ENCODE measurements at regions not wholly inside any gene's neighbourhood (a gene's known extent, or its start where the extent isn't known, plus 50 kb on each side); places are given as distances from the start of the nearest gene placed in this dataset.

DNA sequence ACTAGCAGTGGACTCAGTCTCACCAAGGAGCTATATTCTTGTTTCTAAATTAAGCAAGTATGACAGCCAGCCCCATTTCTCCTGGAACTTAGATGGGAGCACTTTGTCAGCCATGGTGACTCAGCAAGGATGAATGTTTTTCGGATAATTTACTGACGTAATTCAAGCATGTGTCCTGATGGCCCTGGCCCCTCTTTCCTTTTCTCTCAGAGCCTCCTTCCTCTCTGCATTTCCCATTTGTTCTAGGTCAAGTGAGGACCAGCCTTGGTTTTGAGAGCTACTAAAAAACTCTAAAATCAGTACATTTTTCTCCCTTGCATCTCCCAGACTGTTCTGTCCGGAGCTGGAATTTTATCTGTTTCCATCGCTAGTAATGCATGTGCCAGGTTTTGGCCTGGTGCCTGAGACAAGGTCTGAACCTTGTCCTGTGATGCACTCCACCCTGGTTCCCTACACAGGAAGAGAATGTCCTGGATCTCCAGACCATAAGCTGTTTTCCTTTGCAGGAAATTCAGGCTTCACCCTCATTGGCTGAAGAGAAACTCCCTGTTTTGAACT is 256.6 kb upstream of the ROPN1 start:
- peak; percentile 83 for DNase-seq

DNA sequence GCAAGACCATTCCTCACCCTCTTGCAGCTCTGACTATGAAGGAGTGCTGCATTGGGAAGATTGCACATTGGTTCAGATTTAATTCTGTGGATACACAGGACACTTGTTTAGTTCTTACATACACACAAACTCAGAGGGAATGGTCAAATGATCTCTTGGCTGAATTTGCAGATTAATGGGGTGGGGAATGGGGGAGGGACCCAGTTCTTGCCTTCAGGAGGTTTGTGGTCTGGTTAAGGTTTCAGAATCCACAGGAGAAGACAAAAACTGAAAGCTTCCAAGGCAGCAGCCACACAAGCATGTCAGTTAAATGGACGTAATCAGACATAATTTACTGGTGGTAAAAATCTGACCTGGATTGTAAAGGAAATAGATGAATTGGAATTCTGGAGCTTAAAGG is 257.1 kb upstream of the ROPN1 start:
- DNase-seq = no peak

DNA sequence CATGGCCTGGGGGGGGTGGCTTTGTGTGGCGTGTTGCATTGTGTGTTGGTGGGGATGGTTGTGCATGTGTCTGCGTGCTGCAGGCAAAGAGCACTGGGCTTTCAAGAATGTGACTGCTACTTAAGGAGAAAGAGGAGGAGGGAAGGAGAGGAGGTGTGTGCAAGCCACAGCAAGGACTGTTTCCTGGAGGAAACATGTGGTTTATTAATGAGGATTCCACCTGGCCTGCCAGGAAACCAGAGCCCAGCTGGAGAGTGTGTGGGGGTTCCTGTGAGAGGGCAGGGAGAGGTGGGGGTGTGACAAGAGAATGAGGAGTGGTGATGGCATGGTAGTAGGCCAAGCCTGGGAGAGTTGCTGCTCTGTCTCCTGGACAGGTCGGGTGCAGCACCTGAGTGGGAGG is 258.1 kb upstream of the ROPN1 start:
- no peak for DNase-seq

DNA sequence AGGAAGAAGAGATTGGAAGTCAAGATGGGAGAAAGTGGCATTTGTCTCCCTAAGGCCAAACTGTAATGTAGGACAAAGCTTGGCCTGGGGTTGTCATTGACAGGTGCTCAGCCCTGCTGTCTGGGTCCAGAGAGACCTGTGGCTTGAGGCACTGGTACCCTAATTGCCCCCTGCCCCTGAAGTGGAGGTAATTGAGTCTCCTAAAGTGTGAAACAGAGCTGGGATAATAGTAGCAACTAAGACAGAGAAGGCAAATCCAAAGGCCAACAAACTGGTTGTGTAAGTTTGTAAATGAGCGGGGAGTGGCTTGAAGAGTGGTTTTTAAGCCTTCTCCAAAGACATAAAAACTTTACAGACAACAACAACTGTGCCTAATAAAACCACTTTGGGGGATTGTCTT is 264.2 kb upstream of the ROPN1 start:
- DNase-seq = no peak

DNA sequence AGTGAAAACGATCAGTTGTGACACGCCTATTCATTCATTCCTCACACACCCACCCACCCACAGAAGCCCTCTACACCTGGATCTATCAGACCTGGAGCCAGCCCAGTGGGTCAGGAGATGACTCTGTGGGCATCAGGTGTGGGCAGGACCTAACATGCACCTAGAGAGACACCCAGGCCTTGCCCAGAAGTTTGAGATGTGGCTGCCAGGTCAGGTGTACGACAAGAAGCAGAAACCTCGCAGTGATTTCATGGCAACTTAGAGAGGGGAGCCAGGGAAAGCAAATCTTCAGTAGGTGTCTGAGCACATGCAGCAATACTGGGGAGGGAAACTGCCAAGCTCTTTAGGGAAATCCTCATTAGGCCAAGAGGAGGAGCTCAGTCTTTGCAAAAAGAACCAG is 264.7 kb upstream of the ROPN1 start:
- no peak for DNase-seq

DNA sequence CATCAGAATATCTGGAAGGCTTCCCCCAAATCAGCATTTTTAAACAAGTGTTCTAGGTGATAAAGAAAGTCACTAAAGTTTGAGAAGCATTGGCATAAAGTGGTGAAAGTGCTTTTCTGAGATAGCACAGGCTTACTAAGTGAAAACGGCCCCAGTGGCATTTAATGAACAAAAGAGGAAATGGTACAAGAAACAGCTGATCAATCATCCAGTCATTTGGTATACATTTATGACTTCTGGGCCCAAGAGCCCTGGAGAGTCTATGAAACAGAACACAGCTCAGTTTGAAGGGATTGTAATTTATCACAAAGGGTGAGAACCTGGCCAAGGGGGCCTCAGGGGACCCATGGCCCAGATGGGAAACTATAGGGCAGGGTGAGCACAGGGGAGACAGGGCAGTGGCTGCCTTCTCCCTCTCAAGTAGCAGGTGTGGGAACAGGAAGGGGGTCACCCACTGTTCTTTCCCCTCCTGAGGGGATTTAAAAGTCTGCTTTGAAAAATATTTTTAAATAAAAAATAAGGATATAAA is 265.5 kb upstream of the ROPN1 start:
- no peak for DNase-seq

DNA sequence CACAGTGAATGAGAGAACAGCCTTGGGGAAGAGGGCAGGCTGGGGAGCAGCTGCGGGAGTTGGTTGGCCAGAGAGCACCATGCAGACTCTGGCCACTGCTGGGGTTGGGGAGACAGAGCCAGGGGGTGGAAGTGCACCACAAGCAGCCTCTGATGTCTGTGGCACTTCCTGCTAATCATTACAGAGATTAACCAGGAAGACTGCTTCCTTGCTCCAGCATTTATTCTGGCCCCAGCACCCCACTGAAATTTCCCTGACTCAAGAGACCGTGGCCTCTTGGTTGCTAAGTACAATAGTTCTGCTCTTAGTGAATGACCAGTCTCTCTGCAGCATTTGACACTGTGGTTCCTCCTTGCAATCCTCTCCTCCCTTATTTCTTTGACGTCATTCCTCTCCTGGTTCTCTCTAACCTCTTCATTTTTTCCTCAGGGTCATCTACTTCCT is 266.2 kb upstream of the ROPN1 start:
- peak; percentile 46 for DNase-seq

DNA sequence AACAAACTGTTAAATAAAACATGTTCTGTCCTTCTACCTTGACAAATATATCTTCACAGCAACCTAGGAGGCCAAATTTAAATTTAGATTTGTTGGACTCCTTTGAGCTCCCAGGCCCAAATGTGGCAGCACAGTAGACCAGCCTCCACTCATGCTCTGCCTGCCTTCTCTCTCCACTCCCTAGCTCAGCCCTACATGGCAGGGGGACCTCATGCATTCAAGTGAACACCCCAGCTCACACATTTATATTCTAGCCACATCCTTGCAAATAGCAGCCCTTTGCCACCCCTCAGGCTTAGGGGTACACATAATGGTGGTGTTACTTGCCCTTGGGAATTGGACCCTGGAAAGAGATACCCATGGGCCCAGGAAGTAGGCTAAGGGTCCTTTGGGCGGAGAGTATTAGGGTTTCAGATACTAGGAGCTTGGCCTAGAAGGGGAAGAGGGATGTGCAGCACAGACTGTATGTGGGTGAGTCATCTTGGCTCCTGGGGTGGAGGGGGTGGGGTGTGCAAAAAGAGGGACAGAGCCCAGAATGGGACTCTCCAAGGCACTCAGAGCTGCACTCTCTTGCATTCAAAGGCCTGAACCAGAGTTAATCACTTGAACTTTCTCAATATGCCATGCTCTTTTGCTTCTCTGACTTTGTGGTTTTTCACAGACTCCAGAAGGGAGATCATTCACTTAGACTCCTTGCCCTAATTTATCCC is 268.4 kb upstream of the ROPN1 start:
- DNase-seq = peak; percentile 87

DNA sequence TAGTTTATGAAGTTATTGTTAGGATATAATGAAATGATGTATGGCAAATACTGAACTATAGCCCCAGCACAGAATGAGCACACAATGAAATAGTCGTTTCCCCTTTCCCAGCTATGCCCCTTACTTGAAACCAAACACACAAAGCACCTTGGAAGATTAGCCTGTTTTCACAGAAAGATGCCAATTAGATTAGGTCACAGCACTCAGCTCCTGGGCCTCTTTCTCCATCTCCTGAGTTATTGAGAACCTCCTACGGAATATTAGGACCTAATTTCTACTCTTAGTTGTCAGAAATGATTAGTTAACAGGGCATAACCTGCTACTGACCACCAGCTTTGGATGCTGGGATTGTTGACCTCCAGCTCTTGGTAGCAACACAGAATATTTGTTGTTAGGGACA is 269.4 kb upstream of the ROPN1 start:
- no peak for DNase-seq

DNA sequence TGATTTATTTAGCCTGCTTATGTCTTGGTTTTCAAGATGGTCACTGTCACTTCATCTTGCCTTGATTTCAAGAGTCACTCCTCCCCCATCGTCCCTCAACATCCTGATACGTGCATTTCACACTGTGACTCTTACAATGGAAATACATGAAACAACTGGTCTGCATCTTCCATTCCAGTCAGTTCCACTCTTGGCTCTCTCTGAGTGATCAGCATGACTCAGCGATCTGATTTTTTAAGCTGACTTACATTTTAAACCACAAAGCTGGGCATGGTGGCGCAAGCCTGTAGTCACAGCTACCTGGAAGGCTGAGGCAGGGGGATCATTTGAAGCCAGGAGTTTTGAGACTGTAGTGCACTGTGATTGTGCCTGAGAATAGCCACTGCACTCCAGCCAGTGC is 271.2 kb upstream of the ROPN1 start:
- peak; percentile 89 for DNase-seq

DNA sequence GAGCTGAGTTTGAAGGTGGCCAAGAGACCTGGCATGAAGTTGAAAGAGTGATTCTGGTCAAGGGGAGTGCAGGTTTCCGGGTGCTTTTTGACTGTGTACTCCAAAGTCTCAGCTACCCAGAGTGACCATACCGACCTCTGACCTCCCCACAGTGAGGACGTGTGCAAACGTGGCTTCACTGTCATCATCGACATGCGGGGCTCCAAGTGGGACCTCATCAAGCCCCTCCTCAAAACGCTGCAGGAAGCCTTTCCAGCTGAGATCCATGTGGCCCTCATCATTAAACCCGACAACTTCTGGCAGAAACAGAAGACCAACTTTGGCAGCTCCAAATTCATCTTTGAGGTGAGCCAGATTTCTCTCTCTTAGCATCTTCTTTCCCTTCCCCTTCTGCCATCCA is 272.4 kb upstream of the ROPN1 start:
- DNase-seq = no peak

DNA sequence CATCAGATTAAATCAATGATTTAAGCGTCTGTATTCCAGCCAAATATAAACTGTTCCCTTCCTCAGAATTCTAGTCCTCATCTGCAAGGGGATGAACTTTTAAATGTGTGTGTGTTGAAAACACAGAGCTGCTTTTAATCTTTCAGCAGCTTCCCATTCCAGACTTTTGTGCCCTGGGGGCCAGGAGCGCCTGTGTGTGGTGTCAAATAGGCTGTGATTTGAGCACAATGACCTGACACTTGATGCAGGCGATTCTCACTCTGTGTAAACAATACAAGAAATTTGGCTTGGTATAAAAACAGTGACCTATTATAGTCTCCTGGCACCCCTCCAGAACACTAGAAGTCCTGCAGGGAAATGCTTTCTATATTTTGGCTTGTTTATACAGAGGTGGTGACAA is 274.6 kb upstream of the ROPN1 start:
- DNase-seq = peak; percentile 45

DNA sequence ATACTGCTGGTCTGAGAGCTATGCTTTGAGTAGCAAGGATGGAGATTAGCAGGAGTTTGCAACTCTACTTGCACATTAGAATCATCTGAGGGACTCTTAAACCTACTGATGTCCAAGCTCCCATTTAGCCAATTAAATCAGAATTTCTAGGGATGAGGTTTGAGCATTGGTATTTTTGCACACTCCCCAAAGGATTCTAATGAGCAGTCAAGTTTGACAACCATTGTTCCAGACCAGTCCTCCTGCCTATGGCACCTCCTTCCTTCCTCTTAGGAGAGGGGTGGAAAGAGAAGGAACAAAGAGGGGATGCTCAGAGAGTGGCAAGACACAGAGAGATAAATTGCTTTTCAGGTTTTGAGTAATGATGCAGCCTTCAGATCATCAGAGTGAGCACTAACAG is 275.5 kb upstream of the ROPN1 start:
- no peak for DNase-seq

DNA sequence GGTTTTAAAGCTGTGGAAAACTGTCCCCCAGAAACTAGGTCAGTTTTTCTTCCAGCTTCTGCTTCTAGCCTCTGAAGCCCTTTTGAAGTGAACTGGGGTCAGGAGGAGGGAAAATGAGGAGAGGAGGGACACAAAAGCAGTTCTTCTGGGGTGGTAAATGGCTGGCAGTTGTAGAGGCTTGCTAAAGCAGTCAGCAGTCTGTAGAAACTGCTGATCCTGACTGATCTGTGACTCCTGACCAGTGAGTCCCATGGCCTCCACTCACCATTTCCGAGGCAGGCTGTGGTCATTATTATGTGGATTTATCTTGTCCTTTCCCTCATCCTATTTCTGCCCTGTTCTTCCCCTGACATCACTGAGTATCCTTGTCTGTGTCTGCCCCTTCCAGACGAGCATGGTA is 276.4 kb upstream of the ROPN1 start:
- DNase-seq = no peak

DNA sequence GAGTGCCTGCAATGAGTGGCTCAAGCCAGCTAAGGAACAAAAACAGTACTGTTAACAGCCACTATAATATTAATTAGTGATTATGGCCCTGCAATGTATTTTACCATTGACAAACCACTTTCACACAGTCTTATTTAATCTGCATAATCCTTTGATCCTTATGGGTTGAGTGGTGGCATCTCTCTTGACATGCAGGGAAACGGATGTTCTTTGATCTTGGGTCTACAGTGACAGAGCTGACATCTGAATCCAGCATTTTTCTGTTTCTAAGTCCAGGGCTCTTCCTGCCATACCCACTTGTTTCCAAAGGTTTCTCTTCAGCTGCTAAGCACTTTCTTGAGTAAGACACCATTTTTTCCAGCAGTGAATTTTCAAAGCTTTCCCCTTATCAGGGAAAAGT is 277.7 kb upstream of the ROPN1 start:
- no peak for DNase-seq

DNA sequence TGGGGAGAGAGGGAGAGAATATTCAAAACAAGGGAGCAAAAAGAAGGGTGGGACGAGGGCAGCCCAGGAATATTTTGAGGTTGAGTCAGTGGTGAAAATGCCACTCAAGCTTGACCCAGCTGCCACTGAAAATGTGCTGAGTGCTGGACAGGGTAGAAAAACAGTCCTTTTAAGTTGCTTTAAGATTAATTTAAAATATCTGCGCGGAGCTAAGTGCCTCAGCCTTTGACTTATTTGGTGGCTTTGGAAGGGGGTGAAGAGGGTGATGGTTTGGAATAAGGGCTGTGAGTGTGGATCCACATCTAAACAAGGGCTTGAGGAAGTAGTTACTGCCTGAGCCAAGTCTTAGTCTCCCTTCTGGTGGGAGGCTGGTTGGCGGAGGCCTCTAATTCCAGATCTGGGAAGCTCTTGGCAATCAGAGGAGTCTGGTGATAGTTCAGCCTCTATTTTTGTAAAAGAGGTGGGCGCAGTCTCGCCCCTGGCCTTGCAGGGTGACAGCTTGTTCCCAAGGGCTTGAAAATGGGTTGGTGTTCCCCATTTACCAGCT is 280.8 kb upstream of the ROPN1 start:
- DNase-seq = no peak

DNA sequence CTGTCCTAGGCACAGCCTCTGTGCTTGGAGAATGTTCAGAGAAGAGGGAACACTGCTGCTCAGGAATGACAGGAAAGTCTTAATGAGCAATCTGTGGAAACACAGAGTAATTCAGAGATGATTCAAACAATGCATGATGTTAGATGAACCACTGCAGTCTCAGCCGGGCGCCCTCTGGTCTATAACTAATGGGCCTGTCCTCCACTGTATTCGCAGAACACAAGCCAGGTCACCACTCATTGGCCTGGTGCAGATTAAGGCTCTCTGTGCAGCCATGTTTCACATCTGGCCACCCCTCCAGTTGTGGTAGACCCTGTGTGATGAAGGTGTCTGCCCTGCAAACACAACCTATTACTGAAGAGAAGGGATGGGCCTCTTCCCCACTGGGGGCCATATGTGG is 281.7 kb upstream of the ROPN1 start:
- DNase-seq = no peak

DNA sequence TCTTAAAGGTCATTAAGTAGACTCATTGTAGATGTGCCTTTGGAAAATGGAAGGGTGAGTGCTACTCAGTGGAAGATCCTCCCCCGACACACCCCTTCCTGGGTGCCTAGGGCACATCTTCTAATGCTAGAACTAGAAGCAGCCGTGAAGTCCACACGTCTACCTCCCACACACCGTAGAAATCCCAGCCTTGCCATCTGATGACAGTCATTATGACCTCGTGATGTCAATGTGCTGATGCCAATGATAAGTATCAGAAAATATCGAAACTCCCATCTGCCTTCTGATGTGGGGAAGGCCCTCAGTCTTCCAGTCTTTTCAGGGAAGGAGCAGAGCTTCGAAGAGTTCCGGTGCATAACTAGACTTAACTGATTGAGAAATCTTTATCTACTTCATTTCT is 282.1 kb upstream of the ROPN1 start:
- DNase-seq = no peak

DNA sequence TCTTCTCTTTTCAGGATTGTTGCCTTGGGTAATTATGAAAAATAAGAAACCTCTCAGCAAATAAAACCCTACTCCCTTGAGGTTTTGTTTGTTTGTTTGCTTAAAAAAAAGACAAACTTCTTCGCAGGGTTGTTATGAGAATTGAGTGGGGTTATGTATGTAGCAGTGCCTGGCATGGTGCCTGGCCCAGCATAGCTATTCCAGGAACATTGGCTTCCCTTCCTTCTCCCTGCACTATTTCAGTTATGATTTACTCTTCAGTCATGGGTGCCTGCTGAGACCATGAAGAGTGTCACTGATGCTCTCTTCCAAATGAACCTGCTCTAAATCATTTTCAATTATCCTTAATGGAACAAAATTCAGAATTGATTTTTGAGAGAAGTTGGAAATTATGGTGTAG is 283.5 kb upstream of the ROPN1 start:
- no peak for DNase-seq

DNA sequence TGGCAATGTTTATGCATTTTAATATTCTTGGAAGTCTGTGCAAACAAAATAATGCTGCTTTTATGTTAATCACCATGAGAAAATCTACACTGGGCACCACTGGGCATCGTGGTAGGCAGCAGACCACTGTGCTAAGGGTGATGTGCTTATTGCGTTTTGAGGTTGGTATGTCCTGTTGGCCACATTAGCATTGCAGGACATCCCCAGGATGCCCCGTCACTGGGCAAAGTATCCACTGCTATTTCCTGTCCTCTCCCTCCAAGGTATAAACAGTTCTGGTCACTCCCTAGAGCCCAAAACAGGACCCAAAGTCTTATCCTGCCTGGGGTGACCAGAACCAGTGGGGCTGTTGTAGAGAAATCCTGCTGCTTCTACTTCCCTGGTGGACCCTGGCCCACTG is 284.2 kb upstream of the ROPN1 start:
- no peak for DNase-seq

DNA sequence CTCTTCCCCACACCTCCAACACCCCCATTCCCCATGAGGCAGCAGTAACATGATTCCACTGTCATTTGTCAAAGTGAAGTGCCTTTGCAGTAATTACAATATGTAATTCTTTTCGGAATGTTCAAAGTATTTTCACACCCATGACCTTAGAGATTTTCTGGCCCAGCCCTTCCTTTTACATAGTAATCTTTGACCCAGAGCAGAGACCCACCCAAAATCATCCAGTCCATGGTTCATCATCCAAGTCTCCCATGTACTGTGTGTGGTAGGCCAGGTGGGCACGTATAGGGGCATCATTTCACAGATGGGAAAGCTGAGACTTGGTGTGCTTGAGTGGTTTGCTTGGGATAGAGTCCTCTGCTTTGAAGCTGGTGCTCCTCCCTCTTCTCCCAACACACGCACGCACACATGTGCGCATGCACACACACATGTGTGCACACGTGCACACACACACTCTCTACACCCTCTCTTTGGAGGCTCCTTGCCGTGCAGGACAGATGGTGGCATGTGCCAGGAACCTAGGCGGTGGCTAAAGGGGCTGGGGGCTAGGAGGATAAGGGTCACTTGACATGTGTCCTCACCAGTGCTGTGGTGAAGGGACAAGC is 284.7 kb upstream of the ROPN1 start:
- no peak for DNase-seq

DNA sequence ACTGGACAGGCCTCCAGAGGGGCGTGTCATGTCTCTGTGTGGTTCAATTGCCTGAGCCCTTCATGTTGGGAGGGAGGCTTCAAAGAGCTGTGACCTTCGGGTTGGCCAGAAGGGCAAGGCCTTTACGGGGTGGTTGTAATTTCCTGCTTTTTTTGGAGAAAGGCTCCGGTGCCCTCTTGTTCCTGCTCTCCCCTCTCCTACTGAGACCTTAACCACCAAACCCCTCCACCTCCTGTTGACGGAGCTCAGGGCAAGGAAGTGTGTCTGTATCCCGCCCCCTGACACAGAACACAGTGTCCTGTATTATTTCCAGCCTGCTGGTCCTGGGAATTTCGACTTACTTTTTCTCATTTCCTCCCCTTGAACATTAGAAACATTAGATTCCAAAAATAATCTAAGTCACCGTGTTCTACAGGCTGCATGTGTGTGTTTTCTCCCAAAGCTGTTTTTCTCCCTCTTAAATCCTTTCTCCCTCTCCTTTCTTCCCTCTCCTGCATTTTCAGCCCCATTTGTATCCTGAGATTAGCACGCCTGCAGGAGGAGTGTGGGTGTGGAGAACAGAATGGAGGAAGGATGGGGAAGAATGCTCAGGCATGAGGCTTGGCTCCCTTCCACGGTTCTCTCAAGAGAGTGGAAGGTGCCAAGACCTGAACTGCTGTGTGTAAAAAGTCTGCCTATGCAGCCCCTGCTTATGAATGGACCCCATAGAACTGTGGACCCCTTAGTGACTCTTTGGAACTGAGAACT is 285.4 kb upstream of the ROPN1 start:
- DNase-seq = peak; percentile 32
